ENCODE measurements at regions not wholly inside any gene's neighbourhood (a gene's known extent, or its start where the extent isn't known, plus 50 kb on each side); places are given as distances from the start of the nearest gene placed in this dataset.

GRCh38 chr5:58115811-58116210 is 344.1 kb downstream of the PLK2 start:
- TF ChIP-seq EZH2 (IDR thresholded peaks at IDR 0.05; ENCODE audit: insufficient read depth, low read length), result no peak
- TF ChIP-seq, protein P1, sequence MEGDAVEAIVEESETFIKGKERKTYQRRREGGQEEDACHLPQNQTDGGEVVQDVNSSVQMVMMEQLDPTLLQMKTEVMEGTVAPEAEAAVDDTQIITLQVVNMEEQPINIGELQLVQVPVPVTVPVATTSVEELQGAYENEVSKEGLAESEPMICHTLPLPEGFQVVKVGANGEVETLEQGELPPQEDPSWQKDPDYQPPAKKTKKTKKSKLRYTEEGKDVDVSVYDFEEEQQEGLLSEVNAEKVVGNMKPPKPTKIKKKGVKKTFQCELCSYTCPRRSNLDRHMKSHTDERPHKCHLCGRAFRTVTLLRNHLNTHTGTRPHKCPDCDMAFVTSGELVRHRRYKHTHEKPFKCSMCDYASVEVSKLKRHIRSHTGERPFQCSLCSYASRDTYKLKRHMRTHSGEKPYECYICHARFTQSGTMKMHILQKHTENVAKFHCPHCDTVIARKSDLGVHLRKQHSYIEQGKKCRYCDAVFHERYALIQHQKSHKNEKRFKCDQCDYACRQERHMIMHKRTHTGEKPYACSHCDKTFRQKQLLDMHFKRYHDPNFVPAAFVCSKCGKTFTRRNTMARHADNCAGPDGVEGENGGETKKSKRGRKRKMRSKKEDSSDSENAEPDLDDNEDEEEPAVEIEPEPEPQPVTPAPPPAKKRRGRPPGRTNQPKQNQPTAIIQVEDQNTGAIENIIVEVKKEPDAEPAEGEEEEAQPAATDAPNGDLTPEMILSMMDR (IDR thresholded peaks at IDR 0.05; ENCODE audit: insufficient read depth, low read depth, low read length), result no peak
